Muscle of arm (tissue), 1 donor: ENCODE measurements at regions not wholly inside any gene's neighbourhood (a gene's known extent, or its start where the extent isn't known, plus 50 kb on each side); places are given as distances from the start of the nearest gene placed in this dataset.

Source experiments
- DNase-seq: peaks from one replicate; pipeline ENCODE4 v3.0.0-alpha.2; 2013

- no peak for DNase-seq
Observed at GRCh38 chr2:94939349-94939748, 68.1 kb downstream of the TEKT4 start.

DNA sequence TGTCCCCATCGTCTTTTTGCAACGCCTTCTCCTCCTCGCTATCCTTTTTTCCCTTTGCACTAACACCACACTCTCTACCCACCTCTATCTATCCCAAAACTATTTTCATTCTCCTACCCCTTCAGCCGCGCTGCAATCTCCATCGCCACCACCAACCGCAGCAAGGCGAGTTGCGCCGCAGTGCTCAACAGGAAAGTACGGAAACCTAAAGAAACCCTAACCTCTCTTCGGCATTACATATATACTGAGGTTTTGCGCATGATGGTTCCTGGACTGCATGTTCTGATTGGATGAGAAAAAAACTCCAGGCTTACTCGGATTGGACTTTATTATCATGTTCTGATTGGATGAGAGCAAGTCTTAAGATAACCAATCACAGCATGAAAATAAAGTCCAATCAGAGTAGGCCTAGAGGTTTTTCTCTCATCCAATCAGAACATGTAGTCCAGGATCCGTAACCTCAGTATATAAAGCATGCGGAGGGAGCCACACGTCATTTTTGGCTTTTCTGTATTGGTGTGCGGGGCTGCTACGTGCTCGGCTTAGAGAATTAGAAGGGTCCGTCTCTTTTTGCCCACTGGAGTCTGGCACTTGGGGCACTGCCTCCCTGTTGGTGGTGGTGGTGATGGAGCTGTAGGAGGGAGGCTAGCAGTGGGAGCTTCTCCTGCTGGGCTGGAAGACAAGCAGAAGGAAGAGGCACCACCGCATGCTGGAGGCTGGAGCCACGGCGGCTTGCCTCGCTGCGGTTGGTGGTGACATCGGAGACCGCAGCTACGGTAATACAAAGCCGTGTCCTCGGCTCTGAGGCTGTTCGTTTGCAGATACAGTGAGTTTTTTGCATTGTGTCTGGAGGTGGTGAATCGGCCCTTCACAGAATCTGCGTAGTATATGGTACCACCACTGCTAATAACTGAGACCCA is 76.1 kb downstream of the TEKT4 start:
- DNase-seq: no peak

GRCh38 chr2:94955702-94956101 is 69.8 kb upstream of the MAL start:
- DNase-seq: no peak

- DNase-seq: peak; percentile 17
Observed at GRCh38 chr2:94956797-94957391, 68.6 kb upstream of the MAL start.

GRCh38 chr2:94958245-94958644 is 67.3 kb upstream of the MAL start:
- no peak for DNase-seq

DNA sequence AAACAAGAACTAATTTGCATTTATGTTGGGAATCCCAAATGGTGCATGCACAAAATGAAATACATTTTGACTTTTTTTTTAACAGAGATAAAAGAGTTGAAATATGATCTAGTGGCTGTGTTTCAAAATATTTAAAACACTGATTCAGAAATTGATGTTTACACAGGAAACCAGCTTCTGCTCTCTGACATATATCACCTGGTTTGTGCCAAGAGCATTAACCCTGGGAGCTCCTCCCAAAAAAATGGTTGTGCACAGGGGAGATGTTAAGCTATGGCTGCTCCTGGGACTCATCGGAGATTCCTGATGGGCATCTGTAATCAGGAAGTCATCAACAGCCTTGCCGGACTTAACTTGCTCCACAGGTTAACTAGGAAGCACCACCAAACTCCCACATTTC is 65.2 kb upstream of the MAL start:
- no peak for DNase-seq

- DNase-seq: no peak
Observed at GRCh38 chr2:94960751-94961150, 64.8 kb upstream of the MAL start.

DNA sequence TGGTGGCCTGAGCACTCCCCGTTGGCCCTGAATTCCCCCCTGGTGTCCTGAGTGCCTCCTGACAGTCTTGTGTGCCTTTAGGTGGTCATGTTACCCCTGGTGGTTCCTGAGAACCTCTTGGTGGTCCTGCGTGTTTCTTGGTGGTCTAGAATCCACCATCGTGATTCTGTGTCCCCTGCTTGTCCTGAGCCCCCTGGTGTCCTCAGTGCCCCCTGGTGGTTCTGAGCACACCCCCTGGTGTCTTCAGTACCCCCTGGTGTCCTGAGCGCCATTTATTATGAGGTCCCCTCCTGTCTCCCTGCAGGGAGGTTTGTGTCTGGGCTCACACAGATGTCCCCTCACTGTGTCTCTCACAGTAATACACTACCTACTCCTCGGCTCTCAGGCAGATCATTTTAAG is 61.3 kb upstream of the MAL start:
- DNase-seq: no peak

DNA sequence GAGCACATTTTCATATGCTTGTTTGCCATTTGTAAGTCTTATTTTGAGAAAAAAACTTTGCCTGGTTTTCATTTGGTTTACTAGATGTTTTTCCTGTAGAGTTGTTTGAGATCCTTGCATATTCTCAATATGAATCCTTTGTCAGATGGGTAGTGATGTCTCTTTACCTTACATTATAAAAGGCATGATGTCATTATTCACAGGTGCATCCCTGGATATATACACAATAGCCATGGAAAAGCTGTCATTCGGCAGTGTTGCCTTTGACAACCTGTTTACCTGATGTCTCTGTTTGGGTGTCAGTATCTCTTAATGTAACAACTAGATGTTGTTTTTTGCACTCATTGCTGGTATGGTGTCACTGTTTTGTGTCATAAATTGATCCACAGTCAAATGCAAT is 58.8 kb upstream of the MAL start:
- no peak for DNase-seq

GRCh38 chr2:94970353-94970752 is 55.2 kb upstream of the MAL start:
- DNase-seq: no peak
